Left lung (tissue), 4 donors: ENCODE measurements at regions not wholly inside any gene's neighbourhood (a gene's known extent, or its start where the extent isn't known, plus 50 kb on each side); places are given as distances from the start of the nearest gene placed in this dataset.
"Not testable (repeated sequence)": the region's sequence is repeated elsewhere in the genome, so short reads cannot be mapped to it uniquely, and the experiment has no call there.

Experiments
- ATAC-seq: fragments of 200-7000 bp; cut with Tn5 transposase; one replicate; pipeline ENCODE4 v1.9.1; 2020; ENCODE audit warnings: moderate library complexity
- DNase-seq, 4 donors: peaks; one replicate each; pipeline ENCODE4 v3.0.0-alpha.2; 2013 to 2020
- H3K27ac ChIP-seq, 2 donors: fragments of 200-600 bp; sonication (generic) in 1 of 2; one replicate each; pipeline versions ENCODE4 v1.5.0 to v1.8.0; 2020 to 2021
- H3K27me3 ChIP-seq, 2 donors: fragments of 200-600 bp; sonication (generic) in 1 of 2; one replicate each; pipeline versions ENCODE4 v1.5.0 to v1.8.0; 2020 to 2021
- H3K36me3 ChIP-seq, 2 donors: fragments of 200-600 bp; sonication (generic) in 1 of 2; one replicate each; pipeline versions ENCODE4 v1.5.0 to v1.8.0; 2020 to 2021
- H3K4me1 ChIP-seq, 2 donors: fragments of 200-600 bp; one replicate each; pipeline ENCODE4 v1.8.0; 2021
- H3K4me3 ChIP-seq, 2 donors: fragments of 200-600 bp; sonication (generic) in 1 of 2; one replicate each; pipeline versions ENCODE4 v1.5.0 to v1.8.0; 2020 to 2021; ENCODE audit warnings: mild to moderate bottlenecking in 1 of 2
- H3K9me3 ChIP-seq, 2 donors: fragments of 200-600 bp; sonication (generic) in 1 of 2; one replicate each; pipeline versions ENCODE4 v1.5.0 to v1.8.0; 2020 to 2021
- intact Hi-C, 2 donors: fragments of 100-400 bp; cut with DNase I; formaldehyde crosslinking; loops; one replicate each; pipeline versions ENCODE4 v1.11.2 to v1.14.2; 2022
- TF ChIP-seq, protein P1 (sequence below), 2 donors: fragments of 200-600 bp; sonication (generic) in 1 of 2; IDR thresholded peaks; one replicate each; pipeline versions ENCODE4 v1.5.0 to v1.8.0; 2021; ENCODE audit warnings: antibody characterized with exemption in 2 of 2
- donor health status: DM: no; HTN: yes; CAD: no.
- donor health status: DM: no; HTN: no; CAD: no.

DNA sequence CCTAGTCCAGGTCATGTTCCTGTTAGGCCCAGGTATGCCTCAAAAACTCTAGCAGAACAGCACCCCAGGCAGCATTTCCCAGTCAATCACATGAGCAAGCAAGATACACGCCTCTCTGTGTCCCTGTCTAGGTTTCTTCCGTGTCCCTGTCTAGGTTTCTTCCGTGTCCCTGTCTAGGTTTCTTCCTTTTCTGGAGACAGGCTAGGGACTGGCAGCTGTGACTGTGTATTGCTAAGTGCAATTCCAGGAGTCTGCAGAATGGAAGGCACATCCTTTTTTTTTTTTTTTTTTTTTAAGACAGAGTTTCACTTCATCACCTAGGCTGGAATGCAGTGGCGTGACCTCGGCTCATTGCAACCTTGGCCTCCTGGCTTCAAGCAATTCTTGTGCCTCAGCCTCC lies 77.6 kb downstream of the SETD4 start:
- peaks cover 0 to 2% of the 10 kb centered on the region in 2 donors for H3K9me3 ChIP-seq
- TF ChIP-seq, protein P1, sequence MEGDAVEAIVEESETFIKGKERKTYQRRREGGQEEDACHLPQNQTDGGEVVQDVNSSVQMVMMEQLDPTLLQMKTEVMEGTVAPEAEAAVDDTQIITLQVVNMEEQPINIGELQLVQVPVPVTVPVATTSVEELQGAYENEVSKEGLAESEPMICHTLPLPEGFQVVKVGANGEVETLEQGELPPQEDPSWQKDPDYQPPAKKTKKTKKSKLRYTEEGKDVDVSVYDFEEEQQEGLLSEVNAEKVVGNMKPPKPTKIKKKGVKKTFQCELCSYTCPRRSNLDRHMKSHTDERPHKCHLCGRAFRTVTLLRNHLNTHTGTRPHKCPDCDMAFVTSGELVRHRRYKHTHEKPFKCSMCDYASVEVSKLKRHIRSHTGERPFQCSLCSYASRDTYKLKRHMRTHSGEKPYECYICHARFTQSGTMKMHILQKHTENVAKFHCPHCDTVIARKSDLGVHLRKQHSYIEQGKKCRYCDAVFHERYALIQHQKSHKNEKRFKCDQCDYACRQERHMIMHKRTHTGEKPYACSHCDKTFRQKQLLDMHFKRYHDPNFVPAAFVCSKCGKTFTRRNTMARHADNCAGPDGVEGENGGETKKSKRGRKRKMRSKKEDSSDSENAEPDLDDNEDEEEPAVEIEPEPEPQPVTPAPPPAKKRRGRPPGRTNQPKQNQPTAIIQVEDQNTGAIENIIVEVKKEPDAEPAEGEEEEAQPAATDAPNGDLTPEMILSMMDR (IDR thresholded peaks at IDR 0.05): no peak
- intact Hi-C loops: no loop called here
- H3K27ac ChIP-seq: no peak overlapping the region
- ATAC-seq: no peak
- no peaks in the 10 kb centered on the region for H3K4me1 ChIP-seq
- H3K36me3 ChIP-seq: no peaks in the 10 kb centered on the region
- H3K4me3 ChIP-seq: no peak overlapping the region
- no peak for DNase-seq
- H3K27me3 ChIP-seq: peaks cover 0 to 19% of the 10 kb centered on the region in 2 donors

DNA sequence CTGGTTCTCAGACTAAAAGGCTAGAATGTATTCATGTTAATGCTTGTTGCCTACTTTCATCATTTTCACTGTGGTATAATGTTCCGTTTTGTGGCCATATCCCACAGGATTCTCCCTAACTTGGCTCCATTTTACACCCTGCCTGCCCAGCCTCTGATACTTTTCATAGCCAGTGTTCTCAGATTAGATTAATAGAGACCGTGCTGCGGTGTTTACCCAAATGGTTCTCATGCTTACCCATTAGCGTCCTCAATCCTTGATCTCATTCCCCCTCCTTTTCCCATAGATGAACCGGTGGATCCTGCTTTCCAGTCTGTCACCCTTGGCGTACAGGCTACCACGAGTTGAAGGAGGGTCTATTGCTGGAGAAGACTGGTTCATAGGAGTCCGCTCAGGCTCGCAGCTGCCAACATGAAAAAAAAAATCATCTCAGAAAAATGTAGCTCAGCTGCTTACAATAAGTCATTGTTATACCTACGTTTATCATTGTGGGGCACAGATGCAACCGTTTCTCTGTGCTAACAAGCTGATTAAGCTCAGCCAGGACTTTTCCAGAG lies 78.7 kb downstream of the SETD4 start:
- H3K9me3 ChIP-seq: peaks cover 0 to 2% of the 10 kb centered on the region in 2 donors
- no peaks in the 10 kb centered on the region for H3K4me1 ChIP-seq
- no peaks in the 10 kb centered on the region for H3K36me3 ChIP-seq
- TF ChIP-seq, protein P1 (IDR thresholded peaks at IDR 0.05): no peak
- intact Hi-C loops: no loop called here
- peaks cover 0 to 9% of the 10 kb centered on the region in 2 donors for H3K27me3 ChIP-seq
- H3K4me3 ChIP-seq: no peak overlapping the region
- no peak for DNase-seq
- no peak for ATAC-seq
- no peak overlapping the region for H3K27ac ChIP-seq

DNA sequence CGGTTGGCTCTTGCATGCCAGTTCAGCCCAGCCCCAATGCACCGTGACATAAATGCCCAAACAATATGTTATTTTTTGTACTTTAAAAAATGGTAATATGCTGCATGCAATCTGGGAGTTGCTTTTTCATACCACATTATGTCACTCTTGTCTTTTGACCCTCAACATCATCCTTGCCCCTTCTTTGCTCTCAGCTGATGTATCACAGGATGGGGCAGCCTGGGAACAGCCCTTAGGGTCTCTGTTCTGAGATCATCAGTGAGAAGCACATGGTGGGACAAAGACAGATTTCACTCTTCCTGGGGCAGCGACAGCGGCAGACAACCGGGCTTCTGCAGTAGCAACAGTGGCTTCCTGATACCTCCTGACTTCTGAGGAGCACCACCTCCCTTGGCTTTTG lies 79.5 kb downstream of the SETD4 start:
- Histone ChIP-seq H3K9me3 (peaks cover 0 to 2% of the 10 kb centered on the region in 2 donors), H3K27me3 (peaks cover 0 to 9% of the 10 kb centered on the region in 2 donors), H3K27ac (no peak overlapping the region), H3K4me1 (no peaks in the 10 kb centered on the region), H3K36me3 (no peaks in the 10 kb centered on the region), H3K4me3 (no peak overlapping the region)
- ATAC-seq: no peak
- TF ChIP-seq, protein P1 (IDR thresholded peaks at IDR 0.05): no peak
- intact Hi-C loops: no loop called here
- no peak for DNase-seq

DNA sequence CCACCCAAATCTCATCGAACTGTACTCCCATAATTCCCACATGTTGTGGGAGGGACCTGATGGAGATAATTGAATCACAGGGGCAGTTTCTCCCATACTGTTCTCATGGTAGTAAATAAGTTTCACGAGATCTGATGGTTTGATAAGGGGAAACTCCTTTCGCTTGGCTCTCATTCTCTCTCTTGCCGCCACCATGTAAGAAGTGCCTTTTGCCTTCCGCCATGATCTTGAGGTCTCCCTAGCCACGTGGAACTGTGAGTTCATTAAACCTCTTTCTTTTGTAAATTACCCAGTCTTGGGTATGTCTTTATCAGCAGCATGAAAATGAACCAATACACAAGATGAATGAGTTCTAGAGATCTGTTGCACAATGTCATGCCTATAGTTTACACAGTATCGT lies 82.5 kb downstream of the SETD4 start:
- H3K36me3 ChIP-seq, DNase-seq, H3K27ac ChIP-seq, H3K9me3 ChIP-seq, H3K4me1 ChIP-seq, H3K4me3 ChIP-seq, ATAC-seq, H3K27me3 ChIP-seq, intact Hi-C loops: not testable (repeated sequence)

DNA sequence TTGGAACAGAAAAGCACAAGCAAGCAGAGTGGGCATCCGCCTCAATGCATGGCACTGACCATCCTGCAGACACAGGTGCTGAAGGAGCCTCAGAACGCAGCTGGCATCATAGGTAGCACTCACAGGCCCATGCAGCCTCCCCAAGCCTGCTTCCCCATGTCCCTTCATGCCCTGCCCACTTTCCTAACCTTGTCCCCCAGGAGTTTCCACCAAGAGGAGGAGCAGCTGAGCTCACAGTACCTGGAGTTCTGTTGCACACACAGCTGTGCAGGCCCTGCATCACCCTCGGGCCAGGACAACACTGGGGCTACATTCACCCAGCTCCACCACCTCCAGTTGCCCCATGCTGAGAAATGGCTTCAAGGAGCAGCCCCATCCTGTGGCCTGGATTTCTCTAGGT lies 83.4 kb downstream of the SETD4 start:
- Histone ChIP-seq H3K27me3 (no peaks in the 10 kb centered on the region), H3K4me1 (no peaks in the 10 kb centered on the region), H3K9me3 (peaks cover 0 to 2% of the 10 kb centered on the region in 2 donors), H3K4me3 (no peak overlapping the region), H3K27ac (no peak overlapping the region), H3K36me3 (no peaks in the 10 kb centered on the region)
- intact Hi-C loops: no loop called here
- TF ChIP-seq, protein P1 (IDR thresholded peaks at IDR 0.05): no peak
- no peak for ATAC-seq
- DNase-seq: no peak

DNA sequence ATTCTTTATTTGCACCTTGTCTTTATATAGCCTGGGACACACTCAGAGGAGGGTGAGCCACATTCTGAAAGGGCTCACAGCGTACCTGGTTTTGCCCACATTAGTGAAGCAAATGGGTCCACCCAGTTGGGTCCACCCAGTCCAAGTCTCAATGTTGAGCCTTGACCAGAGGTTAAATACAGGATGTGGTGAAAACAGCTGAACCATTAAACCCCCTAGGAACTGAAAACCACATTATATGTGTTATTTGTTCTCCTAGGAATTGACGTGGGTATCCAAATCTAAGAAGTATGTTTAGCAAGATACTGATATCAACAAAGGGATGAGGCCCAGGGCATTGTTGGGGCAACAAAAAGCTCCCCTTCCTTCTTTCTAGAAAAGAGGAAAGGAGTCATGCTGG lies 83.8 kb downstream of the SETD4 start:
- no peaks in the 10 kb centered on the region for H3K36me3 ChIP-seq
- TF ChIP-seq, protein P1 (IDR thresholded peaks at IDR 0.05): no peak
- DNase-seq (no peak), ATAC-seq (no peak)
- H3K4me3 ChIP-seq: no peak overlapping the region
- H3K4me1 ChIP-seq: no peaks in the 10 kb centered on the region
- no peak overlapping the region for H3K27ac ChIP-seq
- no peaks in the 10 kb centered on the region for H3K27me3 ChIP-seq
- intact Hi-C loops: no loop called here
- H3K9me3 ChIP-seq: peaks cover 0 to 2% of the 10 kb centered on the region in 2 donors
